Jurkat, Clone E6-1 (cell line): ENCODE measurements at regions not wholly inside any gene's neighbourhood (a gene's known extent, or its start where the extent isn't known, plus 50 kb on each side); places are given as distances from the start of the nearest gene placed in this dataset.

Source experiments
- DNase-seq: peaks from one replicate; pipeline ENCODE4 v3.0.0-alpha.2; 2011; ENCODE audit warnings: low read depth, low spot score
- H3K4me3 ChIP-seq: 2 replicates; pipeline ENCODE4 v1.5.1; 2011; ENCODE audit warnings: mild to moderate bottlenecking, low read length, control low read depth, moderate library complexity

DNA sequence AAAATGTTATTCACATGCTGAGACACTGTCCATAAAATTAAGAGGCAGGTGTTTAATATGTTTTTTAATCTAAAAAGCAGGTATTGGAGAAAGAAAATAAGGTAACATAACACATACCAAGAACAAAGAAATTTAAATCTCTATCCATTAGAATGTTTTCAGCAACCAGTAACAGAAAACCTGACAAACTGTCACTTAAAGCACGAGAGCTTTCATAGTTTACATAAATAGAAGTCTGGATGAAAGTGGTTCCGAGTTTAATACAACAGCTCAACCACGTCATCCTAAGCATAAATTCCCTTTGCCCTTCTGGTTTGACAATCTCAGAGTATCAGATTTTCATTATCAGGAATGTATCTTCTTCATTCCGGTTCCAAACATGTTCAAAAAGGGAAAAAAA is 1249.4 kb upstream of the SORCS1 start:
- no peak for DNase-seq

DNA sequence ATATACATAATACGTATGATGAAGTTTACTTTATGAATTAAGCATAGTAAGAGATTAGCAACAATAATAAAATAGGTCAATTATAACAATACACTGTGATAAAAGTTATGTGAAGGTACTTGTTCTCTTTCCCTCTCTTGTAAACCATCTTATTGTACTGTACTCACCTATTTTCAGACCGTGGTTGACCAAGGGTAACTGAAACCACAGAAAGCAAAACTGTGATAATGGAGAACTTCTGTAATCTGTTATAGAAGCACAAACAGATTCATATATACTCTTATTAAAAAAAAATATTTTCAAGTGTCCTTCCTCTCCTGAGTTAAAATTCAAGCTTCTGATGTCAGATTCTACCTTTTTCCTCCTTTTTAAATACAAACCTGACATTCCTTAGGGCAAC is 1247.8 kb upstream of the SORCS1 start:
- DNase-seq = no peak
- H3K4me3 ChIP-seq = no peak overlapping the region

More for the DNA sequence above, 1249.4 kb upstream of the SORCS1 start:
- H3K4me3 ChIP-seq = no peak overlapping the region

DNA sequence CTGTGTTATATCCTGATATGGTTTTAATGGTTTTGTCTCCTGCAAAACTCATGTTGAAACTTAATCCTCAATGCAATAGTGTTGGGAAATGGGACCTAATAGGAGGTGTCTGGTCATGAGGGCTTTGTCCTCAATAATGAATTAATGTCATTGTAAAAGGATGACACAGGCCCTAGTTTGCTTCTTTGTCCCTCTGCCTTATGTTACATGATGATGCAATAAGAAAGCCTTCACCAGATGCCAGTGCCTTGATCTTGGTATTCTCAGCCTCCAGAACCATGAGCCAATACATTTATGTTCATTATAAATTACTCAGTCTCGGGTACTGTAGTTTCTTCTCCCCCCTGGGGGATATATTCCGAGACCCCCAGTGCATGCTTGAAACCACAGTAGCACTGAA is 1247.4 kb upstream of the SORCS1 start:
- no peak overlapping the region for H3K4me3 ChIP-seq
- no peak for DNase-seq

DNA sequence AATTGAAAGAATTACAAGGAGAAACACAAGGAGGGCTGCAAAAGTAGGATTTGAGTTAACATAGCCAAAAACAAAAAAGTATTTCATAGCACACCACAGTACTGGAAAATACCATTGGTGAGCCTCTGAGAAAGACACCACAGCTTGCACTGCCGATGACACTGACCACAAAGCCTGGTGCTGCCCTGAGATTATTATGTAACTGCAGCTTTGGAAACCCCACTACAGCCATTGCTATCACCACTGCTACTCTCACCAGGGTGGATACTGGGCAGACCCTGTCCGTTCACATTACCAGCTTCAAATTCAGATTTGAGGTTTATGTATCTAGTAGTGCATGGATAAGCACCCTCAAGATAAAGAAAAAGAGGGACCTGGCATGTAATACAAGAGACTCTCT is 1246.7 kb upstream of the SORCS1 start:
- H3K4me3 ChIP-seq = no peak overlapping the region
- no peak for DNase-seq

DNA sequence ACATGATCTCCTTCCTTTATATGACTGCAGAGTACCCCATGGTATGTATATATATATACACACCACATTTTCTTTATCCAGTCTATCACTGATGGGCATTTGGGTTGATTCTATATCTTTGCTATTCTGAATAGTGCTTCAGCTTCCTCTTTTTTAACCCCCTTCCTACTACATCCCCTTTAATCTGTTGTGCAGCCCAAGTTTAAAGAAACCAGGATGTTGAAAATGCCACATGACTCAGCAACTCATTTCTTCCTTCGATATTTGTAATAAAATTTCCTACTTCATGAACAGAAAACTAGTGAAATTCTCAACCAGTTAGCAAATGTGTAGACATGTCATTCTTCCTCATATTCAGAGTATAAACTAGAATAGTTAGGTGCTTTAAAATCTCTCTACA is 1245.7 kb upstream of the SORCS1 start:
- no peak overlapping the region for H3K4me3 ChIP-seq
- no peak for DNase-seq

DNA sequence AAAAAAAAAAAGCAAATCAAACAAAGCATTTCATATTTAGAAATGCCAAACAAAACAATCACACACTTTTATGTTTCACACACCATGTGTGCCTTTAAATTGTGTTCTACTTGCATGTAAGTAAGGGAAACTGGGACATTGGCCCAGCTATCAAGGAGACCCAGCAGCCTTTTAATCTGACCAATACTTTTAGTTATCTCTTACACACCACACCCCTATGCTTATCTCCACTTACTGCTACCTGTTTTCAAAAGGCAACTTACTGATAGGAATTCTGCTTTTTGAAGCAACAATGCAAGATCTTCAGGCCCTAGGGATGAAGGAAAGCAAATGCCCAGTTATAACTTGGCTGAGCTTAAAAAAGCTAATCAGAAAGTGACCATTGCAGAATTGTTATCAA is 1244.8 kb upstream of the SORCS1 start:
- H3K4me3 ChIP-seq = no peak overlapping the region
- DNase-seq = no peak

DNA sequence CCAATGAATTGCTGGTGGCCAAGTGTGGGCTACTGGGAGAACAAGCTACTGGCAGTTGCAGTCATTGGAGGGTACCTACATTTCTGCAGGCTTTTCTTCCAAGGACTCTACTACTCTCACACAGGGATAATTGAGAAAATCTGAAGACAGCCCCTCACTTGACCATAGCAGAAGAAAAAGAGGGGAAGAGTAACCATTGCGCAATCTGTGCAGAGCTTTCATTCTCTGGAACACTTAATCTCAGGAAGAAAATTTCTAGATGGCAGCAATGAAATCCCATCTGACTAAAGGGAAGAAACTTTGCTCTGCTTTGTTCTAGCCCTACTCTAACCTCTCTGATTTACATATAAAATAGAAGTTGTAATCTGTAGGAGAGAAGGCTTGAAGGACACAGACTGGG is 1239.6 kb upstream of the SORCS1 start:
- no peak overlapping the region for H3K4me3 ChIP-seq
- no peak for DNase-seq

DNA sequence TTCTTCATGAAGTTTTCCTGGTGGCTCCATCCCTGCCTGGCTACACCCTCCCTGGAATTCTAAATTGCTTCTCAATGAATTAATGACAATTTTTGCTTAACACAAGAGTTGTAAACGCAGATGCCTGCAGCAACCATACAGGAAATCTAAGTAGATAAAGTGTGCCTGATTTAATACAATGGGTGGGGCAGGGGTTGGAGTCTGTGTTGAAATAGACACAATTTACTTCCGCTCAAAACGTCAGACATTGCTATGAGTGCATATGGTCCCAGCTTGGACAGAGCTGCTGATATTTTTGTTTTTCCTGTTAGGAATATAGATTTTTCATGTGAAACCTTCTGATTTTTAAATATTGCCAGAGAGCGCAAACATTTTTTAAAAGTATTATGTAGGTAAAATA is 1235.0 kb upstream of the SORCS1 start:
- H3K4me3 ChIP-seq = no peak overlapping the region
- DNase-seq = no peak

DNA sequence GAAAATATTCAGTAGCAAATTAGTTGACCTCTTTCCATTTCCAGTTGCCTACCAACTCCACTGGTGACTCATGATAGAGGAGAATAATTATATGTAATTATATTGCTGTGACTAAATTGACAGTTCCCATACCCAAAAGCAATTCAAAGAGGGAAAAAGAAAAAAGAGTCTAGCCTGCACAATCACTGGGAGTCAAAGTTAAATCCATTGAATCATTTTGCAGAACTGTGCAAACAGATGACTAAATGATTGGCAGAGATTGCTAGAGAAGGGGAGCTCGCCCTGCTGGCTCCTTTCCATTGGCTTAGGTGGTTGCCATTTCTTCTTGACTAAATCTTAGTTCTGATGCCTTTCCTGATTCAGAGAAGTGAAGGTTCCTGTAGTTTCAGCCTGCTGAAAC is 1228.6 kb upstream of the SORCS1 start:
- DNase-seq = no peak
- no peak overlapping the region for H3K4me3 ChIP-seq

DNA sequence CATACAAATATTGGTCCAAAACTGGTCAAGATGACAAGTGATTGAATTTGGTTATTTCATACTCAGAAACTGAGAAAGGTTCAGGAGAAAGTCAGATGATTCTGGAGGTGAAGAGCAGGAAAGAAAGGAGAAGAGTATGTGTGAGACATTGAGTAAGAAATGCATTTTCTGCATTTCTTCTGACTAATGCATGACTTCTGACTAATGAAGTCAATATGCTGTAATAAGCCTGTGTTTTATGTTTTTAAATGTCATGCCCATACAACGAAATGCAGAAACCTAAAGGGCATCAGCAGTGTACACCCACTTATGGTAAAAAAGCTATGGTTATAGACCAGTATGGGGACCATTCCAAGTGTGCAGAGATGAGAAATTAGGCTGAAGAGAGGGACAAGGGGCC is 1227.8 kb upstream of the SORCS1 start:
- no peak for DNase-seq
- H3K4me3 ChIP-seq = no peak overlapping the region

DNA sequence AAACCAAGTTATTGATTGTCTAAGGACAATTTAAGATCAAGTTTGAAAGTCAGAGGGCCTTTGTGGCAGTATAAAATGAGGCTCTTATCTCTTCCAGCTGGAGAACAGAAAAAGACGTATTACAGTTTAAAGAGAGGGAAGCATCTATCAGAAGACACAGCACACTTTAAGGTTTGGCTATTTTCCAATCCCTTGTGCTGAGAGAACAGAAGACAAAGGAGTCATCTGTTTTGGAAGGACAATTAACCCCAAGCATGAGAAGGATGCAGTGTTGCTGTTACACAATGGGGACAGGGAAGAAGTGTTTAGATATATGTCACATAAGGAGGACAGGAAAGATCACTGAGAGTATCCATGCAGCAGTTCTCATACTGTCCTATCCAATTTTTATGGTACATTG is 1224.2 kb upstream of the SORCS1 start:
- H3K4me3 ChIP-seq = no peak overlapping the region
- no peak for DNase-seq

DNA sequence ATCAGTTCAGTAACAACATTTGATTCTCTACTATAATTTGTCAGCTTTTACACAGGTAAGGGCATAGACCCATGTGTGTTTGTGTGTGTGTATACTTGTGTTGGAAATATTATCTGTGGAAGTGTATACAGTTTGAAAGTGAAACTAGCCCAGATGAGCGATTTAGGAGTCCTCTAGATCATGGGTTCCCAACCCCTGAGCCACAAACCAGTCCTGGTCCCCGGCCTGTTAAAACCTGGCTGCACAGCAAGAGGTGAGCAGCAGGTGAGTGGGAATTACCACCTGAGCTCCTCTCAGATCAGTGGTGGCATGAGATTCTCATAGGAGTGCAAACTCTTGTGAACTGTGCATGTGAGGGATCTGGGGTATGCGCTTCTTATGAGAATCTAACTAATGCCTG is 1221.5 kb upstream of the SORCS1 start:
- no peak for DNase-seq
- H3K4me3 ChIP-seq = no peak overlapping the region

DNA sequence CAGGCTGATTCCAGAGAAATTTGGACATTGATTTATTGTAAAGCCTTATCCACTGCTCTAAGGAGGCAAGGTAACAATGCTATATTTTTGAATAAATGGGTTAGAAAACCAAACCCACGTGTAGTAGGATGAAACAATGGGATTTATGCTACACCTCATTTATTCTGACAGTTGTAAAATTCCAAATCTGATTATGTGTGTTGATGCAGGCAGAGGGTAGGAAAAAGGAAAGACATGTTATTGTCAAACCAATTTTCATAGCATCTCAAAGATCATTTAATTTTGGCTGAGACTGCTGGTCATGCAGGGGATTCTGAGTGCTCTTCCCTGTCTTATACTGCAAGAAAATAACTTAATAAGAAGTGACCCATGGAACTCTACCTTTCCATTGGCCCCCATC is 1219.9 kb upstream of the SORCS1 start:
- H3K4me3 ChIP-seq = no peak overlapping the region
- DNase-seq = no peak

DNA sequence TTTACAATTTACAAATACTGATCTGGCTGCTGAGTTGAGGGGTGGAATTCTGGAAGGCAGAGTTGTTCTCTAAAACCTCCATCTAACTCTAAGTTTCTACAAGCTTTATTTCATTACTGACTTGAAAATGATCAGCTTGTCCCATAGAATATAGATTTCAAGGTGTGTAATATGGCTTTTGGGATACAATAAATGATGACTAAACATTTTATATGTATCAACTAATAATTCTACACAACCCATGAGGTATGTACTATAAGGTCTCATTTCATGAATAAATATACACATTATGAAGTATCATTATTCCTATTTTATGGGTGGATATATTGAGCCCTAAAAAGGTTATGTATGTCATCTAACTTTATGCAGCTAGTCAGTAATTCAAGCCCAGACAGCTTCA is 1214.3 kb upstream of the SORCS1 start:
- no peak for DNase-seq
- H3K4me3 ChIP-seq = no peak overlapping the region

DNA sequence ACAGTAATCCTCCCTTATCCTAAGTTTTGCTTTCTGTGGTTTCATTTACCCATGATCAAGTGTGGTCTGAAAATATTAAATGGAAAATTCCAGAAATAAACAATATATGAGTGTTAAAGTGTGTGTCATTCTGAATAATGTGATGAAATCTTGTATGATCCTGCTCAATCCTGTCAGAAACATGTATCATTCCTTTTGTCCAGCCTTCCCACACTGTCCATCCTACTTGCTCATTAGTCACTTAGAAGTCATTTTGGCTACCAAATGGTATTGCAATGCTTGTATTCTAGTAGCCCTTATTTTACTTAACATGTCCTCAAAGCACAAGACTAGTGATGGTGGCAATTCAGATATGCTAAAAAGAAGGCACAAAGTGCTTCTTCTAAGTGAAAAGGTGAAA is 1211.2 kb upstream of the SORCS1 start:
- no peak overlapping the region for H3K4me3 ChIP-seq
- no peak for DNase-seq

DNA sequence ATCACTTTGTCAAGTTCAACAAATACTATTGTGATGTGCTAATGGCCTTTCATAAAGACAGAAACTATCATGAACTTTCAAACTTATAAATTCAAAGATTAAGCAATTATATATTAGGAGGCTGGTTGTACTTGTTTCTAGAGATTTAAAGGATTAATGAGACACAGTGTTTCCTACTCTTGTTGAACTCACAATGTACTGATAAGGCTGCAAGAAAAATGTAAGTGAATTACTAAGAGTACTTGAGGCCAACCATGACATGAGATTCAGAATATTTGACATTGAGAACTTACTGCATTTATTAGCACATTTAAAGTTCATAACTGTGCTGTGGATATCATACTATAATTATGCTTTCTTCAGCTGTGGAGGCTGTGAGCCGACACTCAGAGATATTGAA is 1210.5 kb upstream of the SORCS1 start:
- H3K4me3 ChIP-seq = no peak overlapping the region
- DNase-seq = no peak

DNA sequence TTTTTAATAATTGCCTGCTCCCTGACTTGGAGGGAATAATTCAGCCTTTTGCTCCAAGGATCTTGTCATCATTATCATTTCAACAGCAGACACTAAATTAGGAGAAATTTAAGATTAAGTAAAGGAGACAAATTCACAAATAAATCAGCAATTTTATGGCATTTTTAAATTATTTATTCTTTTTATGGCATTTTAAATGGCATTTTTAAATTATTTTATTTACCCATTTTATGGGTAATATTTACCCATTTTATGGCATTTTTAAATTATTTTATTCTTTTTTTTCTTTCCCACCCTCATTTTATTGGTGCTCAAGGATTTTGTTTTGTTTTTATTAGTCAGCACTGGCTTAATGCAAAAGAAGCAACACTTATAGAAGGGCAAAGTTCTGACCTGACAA is 1201.0 kb upstream of the SORCS1 start:
- DNase-seq = no peak
- no peak overlapping the region for H3K4me3 ChIP-seq

DNA sequence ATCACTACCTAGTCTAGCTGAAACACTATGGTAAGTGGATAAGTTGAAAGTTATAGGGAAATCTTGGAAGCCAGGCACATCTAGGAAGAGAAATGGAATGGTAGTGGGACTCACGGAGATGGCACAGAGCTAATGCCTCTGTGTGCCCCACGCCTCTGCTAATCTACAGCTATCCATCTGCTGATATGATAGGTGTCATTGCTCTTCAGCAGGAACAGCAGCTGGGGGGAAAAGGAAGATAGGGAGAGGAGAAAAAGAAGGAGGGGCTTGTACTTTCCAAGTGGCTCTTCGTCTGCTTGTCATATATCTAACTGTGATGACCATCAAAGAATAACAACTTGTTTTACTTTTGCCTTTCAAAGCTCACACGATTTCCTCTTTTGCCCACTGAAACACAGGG is 1199.1 kb upstream of the SORCS1 start:
- H3K4me3 ChIP-seq = no peak overlapping the region
- DNase-seq = no peak

DNA sequence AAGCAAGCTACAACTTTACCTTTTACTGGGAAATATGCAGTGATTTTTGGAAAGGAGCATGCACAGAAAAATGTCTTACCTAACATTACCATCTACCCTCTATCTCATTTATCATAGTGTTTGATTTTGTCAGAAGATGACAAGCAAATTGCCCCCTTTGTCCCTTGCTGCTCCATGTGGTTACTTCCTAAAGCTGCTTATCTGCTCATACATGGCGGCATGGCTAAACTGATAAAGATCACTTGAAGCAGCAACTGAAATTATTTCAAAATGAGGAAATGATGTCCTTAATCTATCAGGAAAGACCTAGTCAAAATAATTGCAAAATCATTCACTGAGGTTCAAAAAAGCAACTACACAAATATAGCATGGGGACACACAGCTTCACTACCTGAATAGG is 1198.5 kb upstream of the SORCS1 start:
- H3K4me3 ChIP-seq = no peak overlapping the region
- no peak for DNase-seq

DNA sequence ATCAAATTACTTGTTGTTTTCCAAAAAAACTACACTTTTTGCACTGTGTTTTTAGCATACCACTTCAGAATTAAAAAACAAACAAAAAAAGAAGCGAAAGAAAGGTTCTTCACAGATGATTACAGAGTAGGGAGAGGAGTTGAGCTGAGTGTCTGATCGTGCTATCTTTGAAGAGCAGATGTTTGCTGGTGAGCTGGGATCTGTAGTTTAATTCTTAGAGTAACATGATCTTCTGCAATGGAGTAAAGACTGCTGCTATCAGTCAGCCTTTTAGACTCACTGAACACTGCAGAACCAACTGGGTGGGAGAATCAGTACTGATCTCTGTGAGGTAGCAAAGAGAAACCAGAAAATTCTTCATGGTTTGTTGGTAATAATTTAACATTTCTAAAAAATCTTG is 1197.8 kb upstream of the SORCS1 start:
- no peak for DNase-seq
- no peak overlapping the region for H3K4me3 ChIP-seq

DNA sequence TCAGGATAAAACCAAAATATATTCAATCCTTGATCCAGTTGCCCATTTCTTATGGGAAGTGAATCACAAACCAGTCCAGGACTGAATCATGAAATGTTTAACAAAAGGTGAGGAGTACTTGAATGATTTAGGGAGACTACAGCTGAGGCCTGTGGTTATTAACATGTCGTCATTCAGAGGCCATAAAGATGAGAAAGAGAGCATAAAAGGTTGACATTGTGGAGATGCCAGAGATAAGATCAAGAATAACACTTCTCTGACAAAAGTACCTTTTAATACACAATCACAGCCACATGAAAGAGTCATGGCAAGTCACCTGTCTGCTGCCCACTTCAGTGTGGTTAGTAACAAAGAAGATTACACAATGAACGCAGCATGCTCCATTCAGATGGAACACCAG is 1195.7 kb upstream of the SORCS1 start:
- no peak overlapping the region for H3K4me3 ChIP-seq
- peak; percentile 3 for DNase-seq

DNA sequence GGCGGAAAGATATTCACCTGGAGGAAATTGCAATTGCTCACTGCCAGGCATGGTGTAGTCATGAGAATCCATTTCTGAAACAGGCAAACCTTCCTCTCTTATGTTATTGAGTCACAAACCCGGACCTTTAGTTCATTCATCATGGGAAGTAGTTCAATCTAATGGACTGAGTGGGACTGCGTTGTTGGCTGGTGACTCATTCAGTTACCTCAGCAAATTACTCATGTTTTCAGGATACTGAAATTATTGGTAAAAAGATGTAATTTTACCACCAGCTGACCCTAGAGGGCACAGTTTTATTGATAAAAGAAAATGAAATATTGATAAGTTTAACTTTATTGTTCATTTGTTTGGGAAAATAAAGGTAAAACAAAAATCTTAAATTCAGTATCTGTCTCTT is 1194.4 kb upstream of the SORCS1 start:
- no peak for DNase-seq
- H3K4me3 ChIP-seq = no peak overlapping the region
